ENCODE measurements at regions not wholly inside any gene's neighbourhood (a gene's known extent, or its start where the extent isn't known, plus 50 kb on each side); places are given as distances from the start of the nearest gene placed in this dataset.

GRCh38 chr17:73695035-73695738, 50.9 kb upstream of the SDK2 start:
- Histone ChIP-seq H2AFZ (ENCODE audit: low read depth, low read length, poor library complexity, severe bottlenecking) (no peak overlapping the region), H3K9me2 (ENCODE audit: insufficient read depth) (no peaks in the 10 kb centered on the region), H3K27ac (ENCODE audit: low read depth, low read length) (no peak overlapping the region), H3K36me3 (ENCODE audit: control insufficient read depth in 1 of 2, insufficient read depth in 2 of 2, low read length in 2 of 2) (no peaks in the 10 kb centered on the region), H3K9me3 (ENCODE audit: control insufficient read depth in 1 of 2, insufficient read depth in 1 of 2, low read depth in 1 of 2, low read length in 2 of 2) (no peaks in the 10 kb centered on the region), H4K20me1 (ENCODE audit: insufficient read depth) (no peaks in the 10 kb centered on the region), H3K79me2 (ENCODE audit: insufficient read depth, low read length) (no peaks in the 10 kb centered on the region), H3K4me2 (ENCODE audit: low read length) (no peak overlapping the region), H3K9ac (ENCODE audit: low read length) (no peak overlapping the region), H3K27me3 (ENCODE audit: insufficient read depth, low read length) (peaks cover 10% of the 10 kb centered on the region; the same call in 1 of the 2 replicates), H3K4me3 (replicated peaks in 1 of 2; ENCODE audit: low read depth in 1 of 2, low read length in 2 of 2) (no peak overlapping the region), H3K4me1 (ENCODE audit: control insufficient read depth in 1 of 2, insufficient read depth in 2 of 2, low read length in 2 of 2) (no peaks in the 10 kb centered on the region)
- ATAC-seq (no peak), DNase-seq (ENCODE audit: low read depth, low spot score) (no peak)
- POLR2A ChIA-PET = no interaction called here
- RAD21 ChIA-PET (ENCODE audit: low non-redundant PET in 1 of 2, low total read pairs in 2 of 2, uncharacterized antibody in 2 of 2, unreplicated experiment in 2 of 2) = no interaction called here
- no TSS peak for BruUV-seq (replicated peaks)
- intact Hi-C loops (cut with micrococcal nuclease) = no loop called here
- TF ChIP-seq JUND (IDR thresholded peaks at IDR 0.05) (no peak), POLR2AphosphoS5 (IDR thresholded peaks at IDR 0.05; ENCODE audit: low read depth, low read length) (no peak), TCF7L2 (IDR thresholded peaks at IDR 0.05; ENCODE audit: borderline replicate concordance, extremely low read depth, insufficient read depth, insufficient read length) (no peak), REST (IDR thresholded peaks at IDR 0.05; ENCODE audit: low read depth) (no peak), CTCF (IDR thresholded peaks at IDR 0.05 in 2 of 3, conservative IDR thresholded peaks at IDR 0.05 in 1 of 3; ENCODE audit: borderline replicate concordance in 1 of 3, insufficient read depth in 1 of 3, low read depth in 2 of 3, low read length in 2 of 3) (no peak), SRF (IDR thresholded peaks at IDR 0.05; ENCODE audit: low read depth) (no peak)
- CTCF ChIA-PET = no interaction called here

Measured in HCT116 (cell line).